ENCODE measurements at regions not wholly inside any gene's neighbourhood (a gene's known extent, or its start where the extent isn't known, plus 50 kb on each side); places are given as distances from the start of the nearest gene placed in this dataset.

GRCh38 chr3:81279481-81280379, 481.7 kb downstream of the GBE1 start:
- TF ChIP-seq, protein P1, sequence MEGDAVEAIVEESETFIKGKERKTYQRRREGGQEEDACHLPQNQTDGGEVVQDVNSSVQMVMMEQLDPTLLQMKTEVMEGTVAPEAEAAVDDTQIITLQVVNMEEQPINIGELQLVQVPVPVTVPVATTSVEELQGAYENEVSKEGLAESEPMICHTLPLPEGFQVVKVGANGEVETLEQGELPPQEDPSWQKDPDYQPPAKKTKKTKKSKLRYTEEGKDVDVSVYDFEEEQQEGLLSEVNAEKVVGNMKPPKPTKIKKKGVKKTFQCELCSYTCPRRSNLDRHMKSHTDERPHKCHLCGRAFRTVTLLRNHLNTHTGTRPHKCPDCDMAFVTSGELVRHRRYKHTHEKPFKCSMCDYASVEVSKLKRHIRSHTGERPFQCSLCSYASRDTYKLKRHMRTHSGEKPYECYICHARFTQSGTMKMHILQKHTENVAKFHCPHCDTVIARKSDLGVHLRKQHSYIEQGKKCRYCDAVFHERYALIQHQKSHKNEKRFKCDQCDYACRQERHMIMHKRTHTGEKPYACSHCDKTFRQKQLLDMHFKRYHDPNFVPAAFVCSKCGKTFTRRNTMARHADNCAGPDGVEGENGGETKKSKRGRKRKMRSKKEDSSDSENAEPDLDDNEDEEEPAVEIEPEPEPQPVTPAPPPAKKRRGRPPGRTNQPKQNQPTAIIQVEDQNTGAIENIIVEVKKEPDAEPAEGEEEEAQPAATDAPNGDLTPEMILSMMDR (IDR thresholded peaks at IDR 0.05) = no peak
- no peak for TF ChIP-seq POLR2AphosphoS5 (IDR thresholded peaks at IDR 0.05; ENCODE audit: low read depth, low read length)

Measured in Panc1 (cell line).